Spleen (tissue), 11 donors: ENCODE measurements at regions not wholly inside any gene's neighbourhood (a gene's known extent, or its start where the extent isn't known, plus 50 kb on each side); places are given as distances from the start of the nearest gene placed in this dataset.

Source experiments
- DNase-seq: peaks from one replicate; pipeline ENCODE4 v3.0.0-alpha.2; 2020
- H3K27ac ChIP-seq, 8 donors: fragments of 200-600 bp; sonication (generic) in 7 of 8; 1 replicate in 4 of 8; 2 replicates in 4 of 8; pipeline versions ENCODE4 v1.5.0 to v1.8.0; 2016 to 2021; ENCODE audit warnings: inconsistent platforms in 4 of 8, mild to moderate bottlenecking in 4 of 8, moderate library complexity in 1 of 8
- H3K27me3 ChIP-seq, 7 donors: fragments of 200-600 bp; sonication (generic) in 6 of 7; replicated peaks in 1 of 7; 1 replicate in 4 of 7; 2 replicates in 3 of 7; pipeline versions ENCODE4 v1.5.0 to v1.8.0; 2016 to 2021; ENCODE audit warnings: inconsistent platforms in 3 of 7, mild to moderate bottlenecking in 1 of 7
- H3K36me3 ChIP-seq, 6 donors: fragments of 200-600 bp; sonication (generic) in 5 of 6; 1 replicate in 4 of 6; 2 replicates in 2 of 6; pipeline versions ENCODE4 v1.5.0 to v1.8.0; 2016 to 2021; ENCODE audit warnings: inconsistent platforms in 2 of 6
- H3K4me1 ChIP-seq, 6 donors: fragments of 200-600 bp; sonication (generic) in 5 of 6; 1 replicate in 3 of 6; 2 replicates in 3 of 6; pipeline versions ENCODE4 v1.5.0 to v1.8.0; 2016 to 2021; ENCODE audit warnings: inconsistent platforms in 3 of 6
- H3K4me3 ChIP-seq, 8 donors: fragments of 200-600 bp; sonication (generic) in 7 of 8; 1 replicate in 4 of 8; 2 replicates in 4 of 8; pipeline versions ENCODE4 v1.5.0 to v1.8.0; 2016 to 2021; ENCODE audit warnings: inconsistent platforms in 4 of 8, mild to moderate bottlenecking in 4 of 8, moderate library complexity in 2 of 8
- H3K9me3 ChIP-seq, 8 donors: fragments of 200-600 bp; sonication (generic) in 7 of 8; 1 replicate in 4 of 8; 2 replicates in 4 of 8; pipeline versions ENCODE4 v1.5.0 to v1.8.0; 2016 to 2021; ENCODE audit warnings: inconsistent platforms in 4 of 8
- CTCF ChIP-seq, 11 experiments: fragments of 200-600 bp in 7 of 11; fragments of 450-650 bp in 4 of 11; sonication (generic) in 4 of 11; IDR thresholded peaks in 8 of 11; conservative IDR thresholded peaks in 3 of 11; 1 replicate in 7 of 11; 2 replicates in 4 of 11; pipeline versions ENCODE4 v1.4.0 to v1.8.0; 2016 to 2021; ENCODE audit warnings: antibody characterized with exemption in 11 of 11, inconsistent platforms in 4 of 11, mild to moderate bottlenecking in 1 of 11
- POLR2A ChIP-seq, 3 donors: fragments of 450-650 bp; IDR thresholded peaks; one replicate each; pipeline ENCODE4 v1.5.1; 2017; ENCODE audit warnings: antibody characterized with exemption in 3 of 3, mild to moderate bottlenecking in 1 of 3
- POLR2AphosphoS5 ChIP-seq, 3 donors: sonication (generic); formaldehyde crosslinking; IDR thresholded peaks; one replicate each; pipeline ENCODE4 v1.5.1; 2017; ENCODE audit warnings: antibody characterized with exemption in 3 of 3
- WGBS, 5 donors: extraction: QIAGEN DNeasy Blood & Tissue Kit in 3 of 5; methylation state at CpG; one replicate each; pipeline versions ENCODE4 v1.1.5 to v1.1.7; 2013 to 2018; 5-methylcytosine and 5-hydroxymethylcytosine counted together
- intact Hi-C: fragments of 100-400 bp; cut with DNase I; formaldehyde crosslinking; loops from one replicate; pipeline ENCODE4 v1.15.0; 2023; ENCODE audit warnings: low total_unique reads
- donor health status: healthy with polysubstance abuse.
- donor health status: DM: no; HTN: no; CAD: no; lungs with moderate emphysema.
- donor health status: DM: no; HTN: no; CAD: no.
- donor health status: Bipolar disorder and iron deficiency.
- donor health status: healthy.
- donor health status: DM: no; HTN: no; CAD: no.
- donor health status: DM: yes; HTN: yes; CAD: no.

- intact Hi-C loops = no loop called here
- Histone ChIP-seq H3K9me3 (no peaks in the 10 kb centered on the region), H3K4me3 (no peak overlapping the region), H3K27me3 (no peaks in the 10 kb centered on the region), H3K4me1 (no peaks in the 10 kb centered on the region), H3K36me3 (no peaks in the 10 kb centered on the region), H3K27ac (no peak overlapping the region)
- WGBS, 5 donors = 51 to 65% (median 65%) methylated on average over 2 of the region's 2 CpGs
- DNase-seq = no peak
- no peak for TF ChIP-seq POLR2AphosphoS5 (IDR thresholded peaks at IDR 0.05)
- no peak for TF ChIP-seq POLR2A (IDR thresholded peaks at IDR 0.05)
- no peak for TF ChIP-seq CTCF (IDR thresholded peaks at IDR 0.05 in 8 of 11, conservative IDR thresholded peaks at IDR 0.05 in 3 of 11)
Observed at GRCh38 chr5:5919411-5919810, 458.9 kb downstream of the MED10 start.

GRCh38 chr5:5906778-5907177 is 471.6 kb downstream of the MED10 start:
- H3K36me3 ChIP-seq = no peaks in the 10 kb centered on the region
- WGBS, 5 donors = 77 to 89% (median 84%) methylated on average over 3 of the region's 3 CpGs
- TF ChIP-seq POLR2AphosphoS5 (IDR thresholded peaks at IDR 0.05) (no peak), CTCF (IDR thresholded peaks at IDR 0.05 in 8 of 11, conservative IDR thresholded peaks at IDR 0.05 in 3 of 11) (no peak), POLR2A (IDR thresholded peaks at IDR 0.05) (no peak)
- H3K4me3 ChIP-seq = no peak overlapping the region
- no peak for DNase-seq
- no peaks in the 10 kb centered on the region for H3K4me1 ChIP-seq
- no peak overlapping the region for H3K27ac ChIP-seq
- H3K27me3 ChIP-seq = no peaks in the 10 kb centered on the region
- H3K9me3 ChIP-seq = peaks cover 0 to 8% (median 5%) of the 10 kb centered on the region in 8 donors
- intact Hi-C loops = no loop called here

- peaks cover 0 to 11% (median 6%) of the 10 kb centered on the region in 8 donors for H3K9me3 ChIP-seq
- no peaks in the 10 kb centered on the region for H3K4me1 ChIP-seq
- WGBS, 5 donors = 75 to 89% (median 84%) methylated on average over 2 of the region's 2 CpGs
- no peaks in the 10 kb centered on the region for H3K27me3 ChIP-seq
- H3K4me3 ChIP-seq = no peak overlapping the region
- TF ChIP-seq POLR2AphosphoS5 (IDR thresholded peaks at IDR 0.05) = no peak
- no peak for TF ChIP-seq CTCF (IDR thresholded peaks at IDR 0.05 in 8 of 11, conservative IDR thresholded peaks at IDR 0.05 in 3 of 11)
- no peak for TF ChIP-seq POLR2A (IDR thresholded peaks at IDR 0.05)
- intact Hi-C loops = no loop called here
- H3K36me3 ChIP-seq = no peaks in the 10 kb centered on the region
- DNase-seq = no peak
- no peak overlapping the region for H3K27ac ChIP-seq
Observed at GRCh38 chr5:5905186-5905585, 473.2 kb downstream of the MED10 start.

- no peaks in the 10 kb centered on the region for H3K4me1 ChIP-seq
- no peak overlapping the region for H3K4me3 ChIP-seq
- WGBS, 5 donors = 64 to 78% (median 72%) methylated on average over 3 to 4 of the region's 4 CpGs
- H3K27ac ChIP-seq = no peak overlapping the region
- no peaks in the 10 kb centered on the region for H3K36me3 ChIP-seq
- intact Hi-C loops = no loop called here
- no peaks in the 10 kb centered on the region for H3K27me3 ChIP-seq
- H3K9me3 ChIP-seq = peaks cover 0 to 11% (median 6%) of the 10 kb centered on the region in 8 donors
- DNase-seq = no peak
- TF ChIP-seq POLR2AphosphoS5 (IDR thresholded peaks at IDR 0.05) = no peak
Observed at GRCh38 chr5:5904113-5904512, 474.2 kb downstream of the MED10 start.
